ENCODE measurements at regions not wholly inside any gene's neighbourhood (a gene's known extent, or its start where the extent isn't known, plus 50 kb on each side); places are given as distances from the start of the nearest gene placed in this dataset.
A peak's percentile ranks its signal among the peaks of the same experiment; 100 is the strongest.
"Not testable (repeated sequence)": the region's sequence is repeated elsewhere in the genome, so short reads cannot be mapped to it uniquely, and the experiment has no call there.

DNA sequence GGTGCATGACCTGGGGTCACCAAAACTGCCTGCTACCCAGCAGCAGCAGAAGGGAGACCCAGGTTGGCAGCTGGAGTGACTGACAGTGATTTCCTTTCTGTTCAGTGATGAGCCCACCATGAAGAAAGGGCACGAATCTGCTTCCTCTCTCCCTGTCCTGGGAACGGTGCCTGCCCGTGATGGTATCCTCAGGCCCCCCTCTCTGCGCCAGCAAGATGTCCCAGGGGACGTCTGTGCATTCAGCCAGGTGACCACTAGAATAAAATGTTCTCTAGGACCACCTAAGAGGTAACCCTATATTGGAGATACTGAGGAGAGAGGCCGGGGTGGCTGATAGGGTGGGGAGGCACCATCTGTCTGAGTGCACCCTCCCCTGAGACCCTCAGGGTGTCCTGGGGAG is 294.7 kb downstream of the QKI start:
- Histone ChIP-seq H3K4me2 (peak overlapping the region; percentile 80 to 97 (median 90)), H3K9me3 (replicated peaks in 1 of 11) (peaks cover 0 to 4% (median 0%) of the 10 kb centered on the region in 11 experiments; a peak in 8 of 22 replicates), H3K36me3 (no peaks in the 10 kb centered on the region), H3K4me3 (no peak overlapping the region; a peak in 1 of 20 replicates), H4K20me1 (no peaks in the 10 kb centered on the region), H3K9ac (0 out of 22 replicates have a peak overlapping the region, but pooled peaks of 1 of the 11 experiments have one; percentile 33), H3K4me1 (peaks cover 79 to 96% (median 84%) of the 10 kb centered on the region in 10 experiments), H3K27me3 (no peaks in the 10 kb centered on the region), H3K27ac (peak overlapping the region in 9 of 11 experiments; percentile 82 to 96 (median 89); a peak in 13 of 22 replicates)
- no peak for TF ChIP-seq Cebpa-rat (IDR thresholded peaks at IDR 0.05)

DNA sequence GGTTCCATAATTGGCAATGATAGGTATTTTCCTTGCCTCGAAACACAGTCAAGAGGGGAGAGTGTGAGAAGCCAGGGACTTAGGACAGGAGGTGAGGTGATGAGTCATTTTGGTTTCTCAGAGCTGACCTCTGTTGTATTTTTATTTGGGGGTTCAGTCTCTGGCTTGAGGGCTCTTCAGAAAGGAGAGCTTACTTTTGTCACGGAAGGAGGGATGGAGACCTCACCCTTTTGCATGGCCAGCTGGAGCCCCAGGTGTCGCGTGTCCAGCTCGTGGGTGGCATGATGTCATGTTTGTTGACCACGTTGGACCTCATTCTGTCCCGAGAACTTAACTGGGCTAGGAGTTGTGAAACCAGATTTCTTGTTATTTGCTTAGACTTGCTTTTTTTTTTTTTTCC is 293.9 kb downstream of the QKI start:
- peak overlapping the region; percentile 19 to 97 (median 86); a peak in 20 of 22 replicates for H3K4me2 ChIP-seq
- peaks cover 0 to 11% (median 0%) of the 10 kb centered on the region in 11 experiments; a peak in 9 of 22 replicates for H3K9me3 ChIP-seq (replicated peaks in 1 of 11)
- no peak overlapping the region for H3K4me3 ChIP-seq
- no peaks in the 10 kb centered on the region for H3K27me3 ChIP-seq
- H4K20me1 ChIP-seq = no peaks in the 10 kb centered on the region
- no peaks in the 10 kb centered on the region for H3K36me3 ChIP-seq
- no peak for TF ChIP-seq Cebpa-rat (IDR thresholded peaks at IDR 0.05)
- peaks cover 72 to 91% (median 79%) of the 10 kb centered on the region in 10 experiments for H3K4me1 ChIP-seq
- H3K9ac ChIP-seq = no peak overlapping the region
- no peak overlapping the region for H3K27ac ChIP-seq

DNA sequence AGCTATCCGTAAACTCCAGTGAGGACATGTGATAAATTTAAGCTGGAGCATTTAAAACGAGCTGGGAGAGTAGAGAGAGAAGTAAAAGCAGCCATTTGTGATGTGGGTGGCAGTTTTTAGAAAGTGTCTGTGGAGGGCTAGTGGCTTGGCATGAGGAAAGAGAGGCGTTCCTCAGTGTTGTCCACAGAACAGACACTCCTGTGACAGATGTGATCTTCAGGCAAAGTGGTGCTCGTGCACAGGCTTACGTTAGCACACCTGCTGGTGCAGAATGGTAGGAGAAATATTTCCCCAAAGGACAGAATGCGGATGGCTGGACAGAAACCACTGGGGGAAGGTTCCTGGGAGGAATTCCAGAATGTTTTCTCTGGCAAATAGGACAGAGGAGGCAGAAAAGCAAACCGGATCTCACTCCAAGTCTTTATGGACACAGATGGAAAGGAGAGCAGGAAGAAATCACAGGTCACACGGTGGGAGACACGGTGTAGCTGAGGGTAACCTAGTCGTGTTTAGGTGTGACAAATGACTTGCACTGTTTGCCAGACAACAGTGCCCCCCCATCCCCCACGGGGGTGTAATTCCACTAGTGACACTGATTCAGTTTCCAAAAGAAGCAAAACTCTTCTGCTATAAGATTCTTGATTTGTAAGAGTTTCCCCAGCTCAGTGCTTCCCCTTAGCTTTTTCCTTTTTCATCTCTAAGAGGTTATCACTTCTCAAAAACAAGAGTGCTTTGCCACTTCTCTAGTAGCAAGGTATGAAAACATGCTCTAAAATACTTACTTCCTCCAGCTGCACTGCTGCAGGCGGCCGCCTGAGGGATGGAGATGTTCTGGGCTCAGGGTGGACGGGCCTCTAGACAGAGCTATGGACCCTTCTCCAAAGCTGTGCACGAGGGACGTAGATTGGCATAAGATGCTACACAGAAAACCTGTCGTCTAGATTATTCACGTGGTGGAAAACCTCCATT is 293.2 kb downstream of the QKI start:
- no peaks in the 10 kb centered on the region for H3K27me3 ChIP-seq
- H3K4me3 ChIP-seq = no peak overlapping the region
- H3K4me1 ChIP-seq = peaks cover 69 to 85% (median 79%) of the 10 kb centered on the region in 10 experiments
- H3K27ac ChIP-seq = peak overlapping the region in 2 of 11 experiments; percentile 8 to 18; a peak in 1 of 22 replicates
- H3K9ac ChIP-seq = no peak overlapping the region
- no peak for TF ChIP-seq Cebpa-rat (IDR thresholded peaks at IDR 0.05)
- peak overlapping the region; percentile 19 to 97 (median 86); a peak in 21 of 22 replicates for H3K4me2 ChIP-seq
- no peaks in the 10 kb centered on the region for H3K36me3 ChIP-seq
- no peaks in the 10 kb centered on the region for H4K20me1 ChIP-seq
- peaks cover 0 to 11% (median 0%) of the 10 kb centered on the region in 11 experiments; a peak in 9 of 22 replicates for H3K9me3 ChIP-seq (replicated peaks in 1 of 11)

DNA sequence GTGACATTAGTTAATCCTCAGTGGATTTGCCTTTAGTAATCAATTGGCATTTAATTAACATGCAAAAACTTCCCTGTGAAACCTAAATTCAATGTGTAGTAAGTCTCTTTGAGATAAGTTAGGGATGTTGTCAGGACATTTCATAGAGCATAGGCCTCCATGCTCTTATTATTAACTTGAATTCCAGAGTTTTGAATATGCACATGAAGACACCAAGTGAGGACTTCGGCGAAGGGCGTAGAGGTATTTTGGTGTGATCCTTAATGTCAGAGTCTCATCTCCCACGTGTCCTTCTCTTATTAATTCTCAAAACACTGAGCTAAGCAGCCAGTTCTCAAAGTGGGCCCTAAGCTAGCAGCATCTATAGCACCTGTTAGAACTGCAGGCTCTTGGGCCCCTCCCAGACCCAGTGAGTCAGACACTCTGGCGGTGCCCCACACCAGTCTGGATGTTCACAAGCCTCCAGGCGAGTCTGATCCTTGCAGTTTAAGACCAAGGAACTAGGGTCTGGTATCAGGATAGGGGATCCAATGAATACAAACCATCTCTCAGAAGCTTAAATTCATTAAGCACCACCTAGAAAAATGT is 292.1 kb downstream of the QKI start:
- Histone ChIP-seq H3K36me3 (no peaks in the 10 kb centered on the region), H3K4me2 (peak overlapping the region in 8 of 11 experiments; percentile 1 to 90 (median 84); a peak in 12 of 22 replicates), H3K27ac (no peak overlapping the region), H3K4me1 (peaks cover 67 to 86% (median 81%) of the 10 kb centered on the region in 10 experiments), H3K9me3 (replicated peaks in 1 of 11) (peaks cover 0 to 11% (median 0%) of the 10 kb centered on the region in 11 experiments; a peak in 9 of 22 replicates), H3K4me3 (no peak overlapping the region), H3K27me3 (no peaks in the 10 kb centered on the region), H3K9ac (no peak overlapping the region), H4K20me1 (no peaks in the 10 kb centered on the region)
- no peak for TF ChIP-seq Cebpa-rat (IDR thresholded peaks at IDR 0.05)

DNA sequence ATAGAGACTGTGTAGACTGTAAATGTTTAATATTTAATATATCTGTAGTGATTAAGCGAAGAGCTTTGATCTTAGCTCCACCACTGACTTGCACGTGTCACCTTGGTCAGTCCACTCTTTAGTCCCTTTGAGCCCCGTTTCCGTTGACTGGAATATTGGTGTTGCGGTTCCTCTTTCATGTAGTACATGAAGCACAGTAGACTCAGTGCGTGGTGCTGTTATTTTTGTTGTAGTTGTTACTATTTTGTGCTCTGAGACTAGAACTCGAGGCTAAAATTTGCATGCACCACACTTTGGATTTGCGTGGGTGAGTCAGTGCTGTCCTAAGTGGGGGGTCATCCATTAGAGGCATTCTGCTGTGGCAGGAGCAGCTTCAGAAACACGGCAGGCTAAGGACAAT is 291.4 kb downstream of the QKI start:
- Histone ChIP-seq H3K4me1 (peaks cover 67 to 86% (median 80%) of the 10 kb centered on the region in 10 experiments), H4K20me1 (no peaks in the 10 kb centered on the region), H3K9ac (no peak overlapping the region), H3K4me3 (no peak overlapping the region), H3K36me3 (no peaks in the 10 kb centered on the region), H3K9me3 (replicated peaks in 1 of 11) (peaks cover 0 to 11% (median 0%) of the 10 kb centered on the region in 11 experiments; a peak in 9 of 22 replicates), H3K27me3 (no peaks in the 10 kb centered on the region), H3K27ac (no peak overlapping the region), H3K4me2 (peak overlapping the region in 10 of 11 experiments; percentile 5 to 90 (median 32); a peak in 11 of 22 replicates)
- TF ChIP-seq Cebpa-rat (IDR thresholded peaks at IDR 0.05) = no peak

DNA sequence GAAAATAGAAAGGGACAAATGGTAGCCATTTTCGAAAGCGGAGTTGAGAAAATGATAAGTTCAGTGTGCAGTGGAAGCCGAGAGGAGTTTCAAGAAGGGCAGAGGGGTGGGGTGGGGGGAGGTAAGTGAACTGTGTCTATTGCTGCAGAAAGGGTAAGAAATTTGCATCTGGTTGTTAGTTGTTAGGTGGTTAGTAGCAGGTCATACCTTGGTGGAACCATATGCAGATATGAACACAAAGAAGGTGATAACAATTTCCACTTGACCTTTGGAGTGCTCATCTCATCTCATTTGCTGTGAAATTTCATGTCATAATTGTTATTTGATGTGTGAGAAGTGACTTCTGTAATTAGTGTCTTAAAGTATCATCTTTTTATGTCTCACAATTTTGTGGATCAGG is 288.2 kb downstream of the QKI start:
- Histone ChIP-seq H3K36me3 (no peaks in the 10 kb centered on the region), H3K9me3 (replicated peaks in 1 of 11) (peaks cover 0 to 11% (median 0%) of the 10 kb centered on the region in 11 experiments; a peak in 9 of 22 replicates), H3K27ac (no peak overlapping the region), H3K27me3 (no peaks in the 10 kb centered on the region), H3K9ac (no peak overlapping the region), H3K4me3 (no peak overlapping the region), H3K4me1 (peaks cover 42 to 74% (median 50%) of the 10 kb centered on the region in 10 experiments), H3K4me2 (peak overlapping the region in 8 of 11 experiments; percentile 15 to 77 (median 56); a peak in 15 of 22 replicates), H4K20me1 (no peaks in the 10 kb centered on the region)
- no peak for TF ChIP-seq Cebpa-rat (IDR thresholded peaks at IDR 0.05)

DNA sequence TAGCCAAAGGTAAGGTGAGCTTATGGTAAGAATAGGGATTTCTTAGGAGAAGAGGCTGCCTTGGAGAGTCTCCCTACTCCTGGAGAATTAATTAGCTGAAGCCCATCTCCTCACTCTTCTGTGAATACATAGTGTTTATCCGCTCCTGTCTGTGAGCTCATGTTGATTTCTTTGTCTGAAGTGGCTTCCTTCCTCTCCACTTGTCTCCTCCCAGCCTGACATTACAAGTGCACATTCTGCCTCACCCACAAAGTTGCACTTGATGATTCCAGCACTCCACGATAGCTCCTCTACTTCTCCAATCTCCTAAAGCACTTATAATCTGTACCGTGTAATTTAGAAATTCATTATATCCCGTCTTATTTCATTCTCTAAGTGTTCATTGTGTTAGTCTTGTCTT is 287.2 kb downstream of the QKI start:
- Histone ChIP-seq H3K27ac (peak overlapping the region in 5 of 11 experiments; percentile 9 to 32 (median 13); a peak in 5 of 22 replicates), H4K20me1 (no peaks in the 10 kb centered on the region), H3K4me3 (no peak overlapping the region), H3K9ac (peak overlapping the region in 1 of 11 experiments; percentile 15; a peak in 1 of 22 replicates), H3K36me3 (no peaks in the 10 kb centered on the region), H3K27me3 (no peaks in the 10 kb centered on the region), H3K4me2 (peak overlapping the region; percentile 37 to 77 (median 55); a peak in 21 of 22 replicates), H3K4me1 (peaks cover 32 to 74% (median 41%) of the 10 kb centered on the region in 10 experiments), H3K9me3 (replicated peaks in 1 of 11) (peaks cover 0 to 11% (median 0%) of the 10 kb centered on the region in 11 experiments; a peak in 9 of 22 replicates)
- no peak for TF ChIP-seq Cebpa-rat (IDR thresholded peaks at IDR 0.05)

DNA sequence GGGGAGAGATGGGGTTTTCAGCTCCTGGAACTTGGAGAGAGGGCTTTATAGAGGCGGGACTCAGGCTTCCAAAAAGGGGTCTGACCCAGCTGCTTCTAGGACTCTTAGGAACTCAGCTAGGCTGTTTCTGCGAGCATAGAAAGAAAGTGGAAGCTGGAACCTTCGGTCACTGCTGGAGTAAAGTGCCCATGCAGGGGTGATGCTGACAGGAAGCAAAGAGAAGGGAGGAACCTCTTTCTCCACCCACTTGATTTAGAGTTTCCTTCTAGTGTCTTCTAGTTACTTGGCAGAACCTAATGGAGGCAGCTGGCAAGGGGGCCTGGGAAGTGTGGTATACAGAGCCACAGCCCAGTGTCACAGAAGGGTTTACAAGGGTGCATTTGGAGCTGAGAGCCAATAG is 283.6 kb downstream of the QKI start:
- H3K4me1 ChIP-seq = peaks cover 20 to 63% (median 28%) of the 10 kb centered on the region in 10 experiments
- peak overlapping the region in 5 of 11 experiments; percentile 17 to 86 (median 55); a peak in 8 of 22 replicates for H3K4me2 ChIP-seq
- 0 out of 22 replicates have a peak, but pooled peaks cover 0 to 7% (median 0%) of the 10 kb centered on the region in 11 experiments for H3K9me3 ChIP-seq (replicated peaks in 1 of 11)
- TF ChIP-seq Cebpa-rat (IDR thresholded peaks at IDR 0.05) = no peak
- H3K27me3 ChIP-seq = no peaks in the 10 kb centered on the region
- no peak overlapping the region for H3K27ac ChIP-seq
- H4K20me1 ChIP-seq = no peaks in the 10 kb centered on the region
- H3K9ac ChIP-seq = peak overlapping the region in 1 of 11 experiments; percentile 22; a peak in 1 of 22 replicates
- no peaks in the 10 kb centered on the region for H3K36me3 ChIP-seq
- no peak overlapping the region for H3K4me3 ChIP-seq

DNA sequence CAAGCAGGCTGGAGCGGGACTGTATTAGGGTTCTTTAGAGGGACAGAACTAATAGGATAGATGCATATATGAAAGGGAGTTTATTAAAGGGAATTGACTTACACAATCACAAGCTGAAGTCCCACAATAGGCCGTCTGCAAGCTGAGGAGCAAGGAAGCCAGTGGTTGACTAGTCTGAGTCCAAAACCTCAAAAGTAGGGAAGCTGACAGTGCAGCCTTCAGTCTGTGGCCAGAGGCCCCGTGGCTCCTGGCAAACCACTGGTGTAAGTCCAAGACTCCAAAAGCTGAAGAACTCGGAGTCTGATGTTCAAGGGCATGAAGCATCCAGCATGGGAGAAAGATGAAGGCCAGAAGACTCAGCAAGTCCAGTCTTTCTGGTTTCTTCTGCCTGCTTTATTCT is 281.8 kb downstream of the QKI start:
- H3K9ac ChIP-seq; H3K9me3 ChIP-seq (replicated peaks in 1 of 11); H3K27me3 ChIP-seq; H3K36me3 ChIP-seq; H3K4me3 ChIP-seq; H4K20me1 ChIP-seq: not testable (repeated sequence)
- Histone ChIP-seq H3K4me1 (peaks cover 2 to 50% (median 11%) of the 10 kb centered on the region in 10 experiments; a peak in 18 of 20 replicates), H3K4me2 (peak overlapping the region in 6 of 11 experiments; percentile 30 to 86 (median 66); a peak in 12 of 22 replicates), H3K27ac (0 out of 22 replicates have a peak overlapping the region, but pooled peaks of 2 of the 11 experiments have one; percentile 5 to 17)

Data from BLaER1 treated with 17β-estradiol and CSF1 and Interleukin-3, amounts not matched to agents 10 nM and 100 nM (cell line).